SK-MEL-5 (cell line): ENCODE measurements at regions not wholly inside any gene's neighbourhood (a gene's known extent, or its start where the extent isn't known, plus 50 kb on each side); places are given as distances from the start of the nearest gene placed in this dataset.
"Not testable (repeated sequence)": the region's sequence is repeated elsewhere in the genome, so short reads cannot be mapped to it uniquely, and the experiment has no call there.

Source experiments
- DNase-seq: peaks from one replicate; pipeline ENCODE4 v3.0.0-alpha.2; 2016; ENCODE audit warnings: low read depth, low spot score
- in situ Hi-C: cut with HindIII; loops from 2 replicates; pipeline ENCODE4 v1.10.0; 2016; ENCODE audit warnings: low sequenced_read_pairs, high pct_unique_total_duplicates, low pct_unique_long_range_greater_than_20kb

DNA sequence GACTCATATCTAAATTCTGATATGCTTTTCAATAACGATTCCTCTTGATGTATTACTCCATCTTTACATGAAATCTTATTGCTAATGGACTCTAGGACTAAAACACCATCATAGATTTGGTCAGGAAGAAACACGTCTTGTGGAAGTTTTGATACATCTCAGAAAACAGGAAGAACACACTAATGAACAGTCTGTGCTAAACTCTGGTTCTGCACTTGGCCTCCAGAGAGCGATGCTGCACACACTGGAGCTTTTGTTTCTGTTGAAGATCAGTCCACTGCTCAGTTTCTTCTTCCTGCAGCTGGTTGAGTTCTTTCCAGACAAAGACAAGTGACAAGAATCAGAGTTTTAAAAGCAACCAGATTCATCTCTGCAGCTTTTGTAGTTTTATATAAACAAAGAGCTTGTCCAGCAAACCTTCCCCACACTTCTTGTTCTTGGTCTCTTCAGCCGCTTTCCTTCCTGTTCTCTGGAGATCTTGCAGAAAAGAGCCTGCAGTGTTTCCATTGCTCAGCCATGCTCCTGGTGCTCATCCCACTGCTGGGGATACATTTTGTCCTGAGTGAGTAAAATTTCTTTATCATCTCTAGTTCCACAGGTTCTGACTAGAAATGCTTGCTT lies 229.1 kb upstream of the OR4E1 start:
- in situ Hi-C loops = no loop called here
- peak; percentile 48 for DNase-seq

GRCh38 chr14:21894898-21895194 lies 221.2 kb upstream of the OR4E1 start:
- DNase-seq, in situ Hi-C loops: not testable (repeated sequence)

GRCh38 chr14:21894003-21894897 lies 220.6 kb upstream of the OR4E1 start:
- DNase-seq = peak; percentile 56
- in situ Hi-C loops = no loop called here

DNA sequence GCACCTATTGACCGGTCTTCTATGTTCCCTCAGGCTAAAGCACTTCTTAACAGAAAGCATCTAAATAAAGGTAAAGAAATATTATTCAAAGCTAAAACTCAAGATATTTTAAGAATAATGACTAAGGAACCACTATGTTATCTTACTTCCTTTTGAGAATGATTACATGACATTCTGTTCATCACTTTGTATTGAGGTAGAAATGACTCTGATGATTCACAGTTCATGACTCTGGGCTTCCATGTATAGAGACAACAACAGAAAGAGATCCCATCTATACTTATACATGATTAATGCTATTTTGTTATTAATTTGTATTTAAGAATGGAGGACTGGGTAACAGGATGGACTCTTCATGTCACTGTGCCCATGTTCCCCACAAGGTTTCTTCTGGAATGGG lies 218.3 kb upstream of the OR4E1 start:
- DNase-seq = no peak
- in situ Hi-C loops = no loop called here

- no peak for DNase-seq
- in situ Hi-C loops = no loop called here
These were observed 211.4 kb upstream of the OR4E1 start for GRCh38 chr14:21884995-21885394.

DNA sequence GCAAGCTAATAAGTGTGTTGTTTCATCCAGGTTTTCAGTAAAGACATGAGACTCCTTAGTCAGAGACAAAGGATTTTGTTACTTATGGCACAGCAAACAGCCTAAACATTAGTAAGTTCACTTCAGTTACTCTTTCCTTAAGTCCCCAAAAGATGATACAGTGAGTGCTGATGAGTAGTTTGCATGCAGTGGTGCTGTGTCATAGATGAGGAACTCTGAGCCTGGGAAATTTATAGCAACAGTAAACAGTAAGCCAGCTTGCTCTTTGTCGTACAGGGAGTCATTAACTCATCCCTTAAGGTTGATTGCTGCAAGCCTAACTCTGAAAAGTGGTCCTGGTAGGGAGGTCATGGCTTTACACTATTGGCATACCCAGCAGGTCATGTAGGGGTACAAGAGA lies 208.6 kb upstream of the OR4E1 start:
- in situ Hi-C loops = no loop called here
- DNase-seq = no peak

DNA sequence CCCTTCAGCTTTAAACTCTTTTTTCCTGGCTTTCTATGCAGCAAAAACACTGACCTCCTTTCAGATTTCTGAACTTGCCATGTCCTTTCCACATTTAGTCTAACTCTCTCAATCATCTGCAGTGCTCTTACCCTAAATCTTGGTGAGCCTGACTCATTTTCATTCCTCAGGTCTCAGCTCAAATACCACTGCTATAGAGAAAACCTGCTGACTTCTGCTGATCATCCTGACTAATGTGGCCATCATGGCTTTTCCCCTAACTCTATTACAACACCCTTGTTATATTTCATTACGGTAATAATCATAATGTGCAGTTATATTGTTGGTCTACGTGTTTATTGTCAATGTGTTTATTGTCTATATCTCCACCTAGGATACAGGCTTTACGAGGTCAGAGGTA lies 207.3 kb upstream of the OR4E1 start:
- in situ Hi-C loops = no loop called here
- no peak for DNase-seq

DNA sequence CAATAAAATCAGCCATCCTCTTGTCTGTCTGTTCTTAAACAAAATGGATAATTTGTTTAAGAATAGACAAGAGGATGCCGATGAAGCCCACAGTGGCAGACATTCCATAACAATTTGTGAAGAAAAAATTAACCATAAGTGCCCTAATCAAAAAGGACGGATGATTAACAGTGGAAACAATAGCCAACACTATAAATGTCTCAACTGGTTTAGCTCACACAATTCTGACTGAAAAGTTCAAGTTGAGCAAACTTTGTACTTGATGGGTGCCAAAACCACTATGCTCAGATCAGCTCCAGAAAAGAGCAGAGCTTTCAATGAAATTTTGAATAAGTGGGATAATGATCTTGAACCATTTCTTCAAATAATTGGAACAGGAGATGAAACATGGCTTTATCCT lies 202.2 kb upstream of the OR4E1 start:
- in situ Hi-C loops = no loop called here

GRCh38 chr14:21874946-21875345 lies 201.3 kb upstream of the OR4E1 start:
- in situ Hi-C loops = no loop called here

More for the DNA sequence above, 202.2 kb upstream of the OR4E1 start:
- no peak for DNase-seq

GRCh38 chr14:21874167-21874566 lies 200.5 kb upstream of the OR4E1 start:
- no peak for DNase-seq
- in situ Hi-C loops = no loop called here

More at GRCh38 chr14:21874946-21875345, 201.3 kb upstream of the OR4E1 start:
- DNase-seq = no peak

DNA sequence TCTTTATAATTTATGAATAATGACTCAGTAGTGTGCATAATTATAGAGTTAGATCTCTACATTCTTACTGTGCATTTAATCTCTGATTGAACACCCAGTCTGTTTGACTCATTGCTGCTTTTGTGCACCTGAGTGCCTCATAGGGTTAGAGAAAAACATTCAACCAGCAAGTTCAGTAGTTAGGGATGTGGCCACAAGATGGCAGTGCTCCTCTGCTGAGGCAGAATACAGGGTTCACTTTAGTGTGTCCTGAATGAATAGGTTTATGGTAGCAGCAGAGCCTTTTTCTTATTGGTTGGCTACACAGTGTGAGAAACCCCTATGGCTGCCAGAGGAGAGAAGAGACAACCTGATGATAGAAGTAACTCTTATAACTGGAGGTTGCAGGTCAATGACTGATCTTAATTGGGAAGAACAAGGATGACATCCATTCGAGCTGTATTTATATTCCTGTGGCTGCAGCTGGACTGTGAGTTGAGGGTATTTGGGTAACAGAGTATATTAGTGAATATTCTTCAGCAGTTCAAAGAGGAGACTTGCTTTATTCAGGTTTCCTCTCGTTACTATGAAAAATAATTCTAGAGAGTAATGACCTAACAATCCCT lies 194.9 kb upstream of the OR4E1 start:
- in situ Hi-C loops = no loop called here
- DNase-seq = peak; percentile 81

DNA sequence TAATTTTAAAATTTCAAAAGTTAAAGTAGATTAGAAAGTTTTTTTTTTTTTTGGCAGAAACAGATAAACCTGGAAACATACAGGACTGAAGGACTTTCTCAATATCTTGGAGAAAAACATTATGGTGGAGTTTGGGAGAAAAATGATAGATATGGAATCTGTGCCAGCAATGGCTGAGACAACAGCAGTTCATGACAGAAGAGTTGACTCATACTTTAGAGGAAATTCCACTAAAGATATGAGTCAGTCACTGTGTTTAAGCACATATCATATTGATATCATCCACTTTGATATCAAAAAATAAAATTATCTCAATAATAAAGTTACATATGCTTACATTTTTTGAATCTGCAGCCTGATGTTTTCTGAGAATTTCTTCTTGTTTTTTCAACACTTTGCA lies 193.9 kb upstream of the OR4E1 start:
- in situ Hi-C loops = no loop called here
- no peak for DNase-seq

- DNase-seq = no peak
- in situ Hi-C loops = no loop called here
These were observed 192.9 kb upstream of the OR4E1 start for GRCh38 chr14:21866479-21866878.

- DNase-seq = no peak
- in situ Hi-C loops = no loop called here
These were observed 189.7 kb upstream of the OR4E1 start for GRCh38 chr14:21863289-21863688.

- no peak for DNase-seq
These were observed 187.5 kb upstream of the OR4E1 start for GRCh38 chr14:21861153-21861552.

DNA sequence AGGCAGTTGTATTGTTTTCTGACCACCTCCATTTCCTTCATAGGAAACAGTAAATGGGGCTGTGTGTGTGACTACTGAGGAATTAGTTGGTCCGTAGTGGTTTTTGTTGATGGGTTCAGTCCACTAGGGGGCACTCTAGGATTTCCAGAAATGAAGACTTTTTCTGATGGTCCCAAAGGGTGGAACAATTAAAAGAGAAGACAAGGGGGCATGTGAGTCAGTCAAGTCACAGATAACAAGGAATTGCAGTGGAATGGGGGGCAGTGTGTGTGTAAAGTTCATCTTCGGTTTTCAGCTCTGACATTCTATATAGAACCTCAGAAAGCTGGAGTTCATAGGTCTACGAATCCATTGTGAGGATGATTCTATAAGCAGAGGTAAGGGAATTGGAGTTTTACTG lies 186.6 kb upstream of the OR4E1 start:
- in situ Hi-C loops = no loop called here
- DNase-seq = peak; percentile 73

More at GRCh38 chr14:21861153-21861552, 187.5 kb upstream of the OR4E1 start:
- in situ Hi-C loops = no loop called here

DNA sequence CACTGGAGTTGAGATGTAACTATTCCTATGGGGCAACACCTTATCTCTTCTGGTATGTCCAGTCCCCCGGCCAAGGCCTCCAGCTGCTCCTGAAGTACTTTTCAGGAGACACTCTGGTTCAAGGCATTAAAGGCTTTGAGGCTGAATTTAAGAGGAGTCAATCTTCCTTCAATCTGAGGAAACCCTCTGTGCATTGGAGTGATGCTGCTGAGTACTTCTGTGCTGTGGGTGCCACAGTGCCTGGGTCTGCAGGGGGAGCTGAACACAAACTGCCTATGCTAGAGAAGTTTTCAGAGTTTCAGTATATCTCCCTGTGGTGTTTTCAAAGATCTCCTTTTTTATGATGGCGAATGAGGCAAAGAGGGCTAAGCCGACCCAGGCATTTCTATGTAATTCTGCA lies 179.2 kb upstream of the OR4E1 start:
- DNase-seq = no peak
- in situ Hi-C loops = no loop called here

- DNase-seq = peak; percentile 62
- in situ Hi-C loops = no loop called here
These were observed 178.5 kb upstream of the OR4E1 start for GRCh38 chr14:21852061-21852664.
